GM12878 (cell line): ENCODE measurements at regions not wholly inside any gene's neighbourhood (a gene's known extent, or its start where the extent isn't known, plus 50 kb on each side); places are given as distances from the start of the nearest gene placed in this dataset.

Experiments used
- ATAC-seq: fragments of 200-7000 bp; cut with Tn5 transposase; 3 replicates; pipeline ENCODE4 v1.9.1; 2020; ENCODE audit warnings: mild to moderate bottlenecking, moderate library complexity
- BruUV-seq: library from RNA; stranded (reverse); fragments of 400-500 nt; replicated peaks from 2 replicates; lab custom pipeline; 2021; lab: Mats Ljungman, UMichigan
- CTCF ChIA-PET: fragments of 300-600 bp; sonication (Branson Sonifier 250); formaldehyde crosslinking; extraction: SDS; loops from one replicate; lab custom pipeline; 2021; ENCODE audit warnings: inconsistent platforms; lab: Yijun Ruan, JAX
- POLR2A ChIA-PET: fragments of 350-600 bp; formaldehyde crosslinking; extraction: SDS; loops from one replicate; lab custom pipeline; 2021; ENCODE audit warnings: inconsistent platforms; lab: Charles Lee
- RAD21 ChIA-PET: fragments of 300-600 bp; sonication (Branson Sonifier 250); formaldehyde crosslinking; loops from one replicate; lab custom pipeline; 2023; ENCODE audit warnings: antibody characterized with exemption; ENCODE audit not compliant: unreplicated experiment; lab: Charles Lee
- SMC1A ChIA-PET: fragments of 300-600 bp; sonication (Branson Sonifier 250); formaldehyde crosslinking; loops from one replicate; lab custom pipeline; 2023; ENCODE audit not compliant: unreplicated experiment, uncharacterized antibody; lab: Charles Lee
- DNase-seq: peaks from one replicate; pipeline ENCODE4 v3.0.0-alpha.2; 2011; ENCODE audit warnings: low read depth, low spot score
- FAIRE-seq: peaks from 3 replicates; lab custom pipeline; 2011; peaks lifted over from hg19 to GRCh38; lab: Jason Lieb, UNC
- H2AFZ ChIP-seq: 2 replicates; pipeline ENCODE4 v1.6.0; 2011; ENCODE audit warnings: low read depth, low read length, control low read depth; ENCODE audit not compliant: control insufficient read depth
- H3K27ac ChIP-seq: 2 replicates; pipeline ENCODE4 v1.5.1; 2011; ENCODE audit warnings: control low read depth; ENCODE audit not compliant: control insufficient read depth, insufficient read depth
- H3K27me3 ChIP-seq, 2 experiments: replicated peaks in 1 of 2; 2 replicates each; pipeline versions ENCODE4 v1.6.0 to v1.6.1; 2011; ENCODE audit warnings: low read length in 1 of 2; ENCODE audit not compliant: control insufficient read depth in 2 of 2, insufficient read depth in 2 of 2
- H3K36me3 ChIP-seq, 2 experiments: 2 replicates each; pipeline ENCODE4 v1.5.1; 2011; ENCODE audit warnings: low read length in 1 of 2; ENCODE audit not compliant: control insufficient read depth in 2 of 2, insufficient read depth in 2 of 2
- H3K4me1 ChIP-seq: 2 replicates; pipeline ENCODE4 v1.6.1; 2011; ENCODE audit warnings: mild to moderate bottlenecking, low read length, moderate library complexity, mixed read lengths; ENCODE audit not compliant: control insufficient read depth, insufficient read depth
- H3K4me2 ChIP-seq: 2 replicates; pipeline ENCODE4 v1.6.0; 2011; ENCODE audit warnings: control low read depth; ENCODE audit not compliant: control insufficient read depth, insufficient read depth
- H3K4me3 ChIP-seq: fragments of 200-600 bp; sonication (generic); 2 replicates; pipeline ENCODE4 v1.5.1; 2016
- H3K79me2 ChIP-seq: 2 replicates; pipeline ENCODE4 v1.6.0; 2011; ENCODE audit warnings: low read length; ENCODE audit not compliant: control insufficient read depth, insufficient read depth
- H3K9ac ChIP-seq: 2 replicates; pipeline ENCODE4 v1.8.0; 2011; ENCODE audit warnings: low read length, control low read depth, mixed read lengths; ENCODE audit not compliant: control insufficient read depth, insufficient read depth
- H3K9me3 ChIP-seq: replicated peaks from 3 replicates; pipeline ENCODE4 v1.5.1; 2011; ENCODE audit warnings: mild to moderate bottlenecking, low read length; ENCODE audit not compliant: control insufficient read depth, insufficient read depth
- H4K20me1 ChIP-seq: 2 replicates; pipeline ENCODE4 v1.6.0; 2011; ENCODE audit not compliant: control insufficient read depth, insufficient read depth
- ASH2L ChIP-seq: fragments of 300-600, 200-600 bp; sonication (generic); IDR thresholded peaks from 2 replicates; pipeline ENCODE4 v1.6.1; 2017; ENCODE audit warnings: low read depth, mild to moderate bottlenecking, borderline replicate concordance
- EGR1 ChIP-seq, 2 experiments: IDR thresholded peaks; 1 replicate in 1 of 2; 2 replicates in 1 of 2; pipeline ENCODE4 v1.6.1; 2011 to 2012; ENCODE audit warnings: low read depth in 2 of 2, low read length in 2 of 2, borderline replicate concordance in 1 of 2, mild to moderate bottlenecking in 1 of 2, moderate library complexity in 1 of 2
- ETV6 ChIP-seq, 2 experiments: fragments of 450-650 bp in 1 of 2; IDR thresholded peaks in 1 of 2; conservative IDR thresholded peaks in 1 of 2; 2 replicates each; pipeline ENCODE4 v1.6.1; 2014; ENCODE audit warnings: antibody characterized with exemption in 1 of 2, borderline replicate concordance in 1 of 2, low read depth in 1 of 2, mild to moderate bottlenecking in 1 of 2, moderate library complexity in 1 of 2
- FOXK2 ChIP-seq: fragments of 450-650 bp; IDR thresholded peaks from 2 replicates; pipeline ENCODE4 v1.6.1; 2017; ENCODE audit warnings: mild to moderate bottlenecking, moderate library complexity
- MAX ChIP-seq: IDR thresholded peaks from 2 replicates; pipeline ENCODE4 v1.6.1; 2012; ENCODE audit warnings: low read depth, low read length, improper control_type of control experiment
- MYB ChIP-seq: fragments of 150-350 bp; IDR thresholded peaks from 2 replicates; pipeline ENCODE4 v1.6.1; 2014; ENCODE audit warnings: mild to moderate bottlenecking, low read depth, low read length, borderline replicate concordance
- PBX3 ChIP-seq: IDR thresholded peaks from 2 replicates; pipeline ENCODE4 v1.6.1; 2011; ENCODE audit warnings: mild to moderate bottlenecking, low read depth, low read length, moderate library complexity; ENCODE audit not compliant: insufficient replicate concordance
- PKNOX1 ChIP-seq: fragments of 450-650 bp; IDR thresholded peaks from 2 replicates; pipeline ENCODE4 v1.6.1; 2016; ENCODE audit warnings: mild to moderate bottlenecking
- SKIL ChIP-seq: fragments of 450-650 bp; IDR thresholded peaks from 2 replicates; pipeline ENCODE4 v1.6.1; 2017; ENCODE audit warnings: mild to moderate bottlenecking, low read depth, inconsistent platforms; ENCODE audit not compliant: poor library complexity, severe bottlenecking
- SUPT20H ChIP-seq: IDR thresholded peaks from 2 replicates; pipeline ENCODE4 v1.6.1; 2011; ENCODE audit warnings: low read depth, mild to moderate bottlenecking, low read length, moderate library complexity, borderline replicate concordance; ENCODE audit not compliant: control insufficient read depth
- ZBTB4 ChIP-seq: fragments of 450-650 bp; formaldehyde crosslinking; IDR thresholded peaks from 2 replicates; pipeline ENCODE4 v1.4.0; 2022; ENCODE audit warnings: mild to moderate bottlenecking, moderate library complexity
- WGBS: methylation state at CpG from one replicate; pipeline ENCODE4 v1.1.6; 2016; ENCODE audit warnings: low lambda C conversion rate; ENCODE audit not compliant: insufficient replicate concordance, insufficient coverage; ENCODE audit errors: missing lambda C conversion rate; 5-methylcytosine and 5-hydroxymethylcytosine counted together
- in situ Hi-C: fragments of 300-500 bp; cut with MboI; formaldehyde crosslinking; loops from 9 replicates; pipeline ENCODE4 v1.14.3; 2018; ENCODE audit warnings: mixed read lengths
- intact Hi-C: fragments of 100-400 bp; cut with micrococcal nuclease; formaldehyde crosslinking; loops from one replicate; pipeline ENCODE4 v1.14.2; 2022; ENCODE audit not compliant: unreplicated experiment

- BruUV-seq: no TSS peak
- Histone ChIP-seq H2AFZ (no peak overlapping the region), H4K20me1 (no peaks in the 10 kb centered on the region), H3K4me3 (no peak overlapping the region), H3K9me3 (peaks cover 10% of the 10 kb centered on the region), H3K79me2 (peaks cover 12% of the 10 kb centered on the region), H3K4me1 (peaks cover 62% of the 10 kb centered on the region), H3K27ac (peak overlapping the region; percentile 98), H3K9ac (peak overlapping the region; percentile 77), H3K36me3 (peaks cover 0 to 6% of the 10 kb centered on the region in 2 experiments; a peak in 1 of 4 replicates), H3K27me3 (no peaks in the 10 kb centered on the region), H3K4me2 (peak overlapping the region; percentile 75)
- ChIA-PET CTCF (interaction anchor here (0.7 to 12.2 kb wide), 24 partner anchors 9 to 271 kb away, joined by 3 to 323 read pairs (median 6); no protein-coding TSS in a partner anchor), POLR2A (interaction anchor here (0.7 to 12.2 kb wide), 19 partner anchors 8 to 117 kb away, joined by 3 to 209 read pairs (median 7); no protein-coding TSS in a partner anchor), SMC1A (interaction anchor here (0.8 to 33.8 kb wide), 25 partner anchors 10 to 270 kb away, joined by 3 to 618 read pairs (median 6); no protein-coding TSS in a partner anchor), RAD21 (interaction anchor here (0.7 to 10.8 kb wide), 29 partner anchors 10 to 487 kb away, joined by 3 to 503 read pairs (median 4); partner anchors contain the start of gene DPH5)
- peak; percentile 100 for DNase-seq
- intact Hi-C loops (loop anchor here (1.0 to 5.0 kb wide), 4 partner anchors 18 to 170 kb away; partner anchors contain the start of gene S1PR1), in situ Hi-C loops (no loop called here)
- FAIRE-seq: peak; percentile 88
- 0% methylated on average over 2 of the region's 2 CpGs for WGBS
- ATAC-seq: peak; percentile 67
- TF ChIP-seq PBX3 (no peak), PKNOX1 (peak; percentile 84), EGR1 (IDR thresholded peaks at IDR 0.05; ENCODE audit: borderline replicate concordance in 1 of 2, low read depth in 2 of 2, low read length in 2 of 2) (no peak), ETV6 (conservative IDR thresholded peaks at IDR 0.05 in 1 of 2, IDR thresholded peaks at IDR 0.05 in 1 of 2; ENCODE audit: borderline replicate concordance in 1 of 2, low read depth in 1 of 2) (peak in 1 of 2 experiments; percentile 83; a peak in 1 of 4 replicates), ZBTB4 (CRISPR knock-in tag) (no peak), ASH2L (no peak), MYB (no peak), SKIL (peak; percentile 94), SUPT20H (no peak), FOXK2 (no peak), MAX (no peak)
Measured at GRCh38 chr1:101407505-101408211, 170.8 kb downstream of the S1PR1 start.
